Aorta (tissue), 5 donors: ENCODE measurements at regions not wholly inside any gene's neighbourhood (a gene's known extent, or its start where the extent isn't known, plus 50 kb on each side); places are given as distances from the start of the nearest gene placed in this dataset.

ENCODE experiments used
- ATAC-seq: fragments of 200-7000 bp; cut with Tn5 transposase; one replicate; pipeline ENCODE4 v1.9.1; 2022; ENCODE audit warnings: moderate library complexity; ENCODE audit not compliant: low FRiP score
- DNase-seq, 2 donors: peaks; one replicate each; pipeline ENCODE4 v3.0.0-alpha.2; 2020
- H3K27ac ChIP-seq, 2 donors: one replicate each; pipeline ENCODE4 v1.5.1; 2013; ENCODE audit warnings: low read length in 2 of 2, mild to moderate bottlenecking in 2 of 2, moderate library complexity in 2 of 2, control low read depth in 1 of 2, inconsistent platforms in 1 of 2, low read depth in 1 of 2
- H3K27me3 ChIP-seq, 2 donors: one replicate each; pipeline ENCODE4 v1.6.1; 2013; ENCODE audit warnings: control low read depth in 1 of 2, low read length in 1 of 2, mild to moderate bottlenecking in 1 of 2, moderate library complexity in 1 of 2; ENCODE audit not compliant: insufficient read depth in 2 of 2, control insufficient read depth in 1 of 2
- H3K36me3 ChIP-seq, 2 donors: one replicate each; pipeline ENCODE4 v1.6.1; 2013; ENCODE audit warnings: control low read depth in 1 of 2, low read length in 1 of 2, mild to moderate bottlenecking in 1 of 2; ENCODE audit not compliant: insufficient read depth in 2 of 2, control insufficient read depth in 1 of 2
- H3K4me1 ChIP-seq, 2 donors: one replicate each; pipeline ENCODE4 v1.6.1; 2013; ENCODE audit warnings: low read length in 2 of 2, control low read depth in 1 of 2, mild to moderate bottlenecking in 1 of 2, moderate library complexity in 1 of 2; ENCODE audit not compliant: insufficient read depth in 2 of 2, control insufficient read depth in 1 of 2
- H3K4me3 ChIP-seq, 2 donors: one replicate each; pipeline ENCODE4 v1.5.1; 2013; ENCODE audit warnings: low read length in 2 of 2, control low read depth in 1 of 2, mild to moderate bottlenecking in 1 of 2
- H3K9me3 ChIP-seq: one replicate; pipeline ENCODE4 v1.6.1; 2013; ENCODE audit warnings: mild to moderate bottlenecking, low read length; ENCODE audit not compliant: control insufficient read depth
- WGBS, 2 donors: extraction: QIAGEN DNeasy Blood & Tissue Kit; methylation state at CpG; one replicate each; pipeline ENCODE4 v1.1.7; 2013; 5-methylcytosine and 5-hydroxymethylcytosine counted together
- intact Hi-C, 2 donors: fragments of 100-400 bp; cut with DNase I; formaldehyde crosslinking; loops; one replicate each; pipeline versions ENCODE4 v1.14.2 to v1.15.0; 2022
- donor health status: healthy with polysubstance abuse.
- donor health status: Bipolar disorder and iron deficiency.
- donor health status: DM: no; HTN: no; CAD: no.
- donor health status: DM: no; HTN: no; CAD: no.
- donor health status: DM: yes; HTN: yes; CAD: no.

- DNase-seq (no peak), ATAC-seq (no peak)
- no peaks in the 10 kb centered on the region for H3K27me3 ChIP-seq
- 91 to 93% methylated on average over 1 of the region's 1 CpG for WGBS, 2 donors
- no peaks in the 10 kb centered on the region for H3K9me3 ChIP-seq
- no peaks in the 10 kb centered on the region for H3K4me1 ChIP-seq
- no peaks in the 10 kb centered on the region for H3K36me3 ChIP-seq
- H3K27ac ChIP-seq, result no peak overlapping the region
- intact Hi-C loops, result no loop called here
- no peak overlapping the region for H3K4me3 ChIP-seq
Observed at GRCh38 chr3:117255736-117256135, 546.2 kb downstream of the TUSC7 start.

GRCh38 chr3:117261983-117262421, 552.4 kb downstream of the TUSC7 start:
- no peaks in the 10 kb centered on the region for H3K4me1 ChIP-seq
- 37 to 89% methylated on average over 2 of the region's 2 CpGs for WGBS, 2 donors
- no peak overlapping the region for H3K4me3 ChIP-seq
- H3K9me3 ChIP-seq, result no peaks in the 10 kb centered on the region
- H3K27ac ChIP-seq, result no peak overlapping the region
- DNase-seq, result no peak
- intact Hi-C loops, result no loop called here
- ATAC-seq, result no peak
- no peaks in the 10 kb centered on the region for H3K36me3 ChIP-seq
- H3K27me3 ChIP-seq, result no peaks in the 10 kb centered on the region

- DNase-seq (no peak), ATAC-seq (no peak)
- intact Hi-C loops, result no loop called here
- Histone ChIP-seq H3K27me3 (no peaks in the 10 kb centered on the region), H3K27ac (no peak overlapping the region), H3K4me3 (no peak overlapping the region), H3K4me1 (no peaks in the 10 kb centered on the region), H3K9me3 (no peaks in the 10 kb centered on the region), H3K36me3 (no peaks in the 10 kb centered on the region)
- WGBS, 2 donors, result 85 to 88% methylated on average over 3 of the region's 3 CpGs
Observed at GRCh38 chr3:117263270-117263669, 553.7 kb downstream of the TUSC7 start.

- WGBS, 2 donors, result 72 to 87% methylated on average over 1 of the region's 1 CpG
- Histone ChIP-seq H3K4me3 (no peak overlapping the region), H3K27ac (no peak overlapping the region), H3K9me3 (no peaks in the 10 kb centered on the region), H3K36me3 (no peaks in the 10 kb centered on the region), H3K4me1 (no peaks in the 10 kb centered on the region), H3K27me3 (no peaks in the 10 kb centered on the region)
- intact Hi-C loops, result no loop called here
- DNase-seq, result no peak
- ATAC-seq, result no peak
Observed at GRCh38 chr3:117263745-117264144, 554.2 kb downstream of the TUSC7 start.

GRCh38 chr3:117264204-117264994, 554.8 kb downstream of the TUSC7 start:
- Histone ChIP-seq H3K36me3 (no peaks in the 10 kb centered on the region), H3K4me3 (no peak overlapping the region), H3K27me3 (no peaks in the 10 kb centered on the region), H3K4me1 (no peaks in the 10 kb centered on the region), H3K27ac (no peak overlapping the region), H3K9me3 (no peaks in the 10 kb centered on the region)
- intact Hi-C loops, result no loop called here
- no peak for ATAC-seq
- no peak for DNase-seq
- WGBS, 2 donors, result 76% methylated on average over 2 of the region's 2 CpGs

- no peaks in the 10 kb centered on the region for H3K9me3 ChIP-seq
- no peak overlapping the region for H3K27ac ChIP-seq
- no peak for DNase-seq
- intact Hi-C loops, result no loop called here
- no peak overlapping the region for H3K4me3 ChIP-seq
- H3K27me3 ChIP-seq, result no peaks in the 10 kb centered on the region
- ATAC-seq, result no peak
- no peaks in the 10 kb centered on the region for H3K4me1 ChIP-seq
- no peaks in the 10 kb centered on the region for H3K36me3 ChIP-seq
Observed at GRCh38 chr3:117266806-117267205, 557.2 kb downstream of the TUSC7 start.

- intact Hi-C loops, result no loop called here
- ATAC-seq (no peak), DNase-seq (no peak)
- 80 to 84% methylated on average over 2 of the region's 2 CpGs for WGBS, 2 donors
- Histone ChIP-seq H3K4me1 (no peaks in the 10 kb centered on the region), H3K36me3 (no peaks in the 10 kb centered on the region), H3K9me3 (no peaks in the 10 kb centered on the region), H3K4me3 (no peak overlapping the region), H3K27ac (no peak overlapping the region), H3K27me3 (no peaks in the 10 kb centered on the region)
Observed at GRCh38 chr3:117268318-117268717, 558.7 kb downstream of the TUSC7 start.

- 71 to 80% methylated on average over 2 of the region's 2 CpGs for WGBS, 2 donors
- ATAC-seq, result no peak
- Histone ChIP-seq H3K36me3 (no peaks in the 10 kb centered on the region), H3K4me3 (no peak overlapping the region), H3K4me1 (no peaks in the 10 kb centered on the region), H3K27ac (no peak overlapping the region), H3K27me3 (no peaks in the 10 kb centered on the region), H3K9me3 (no peaks in the 10 kb centered on the region)
- no peak for DNase-seq
- intact Hi-C loops, result no loop called here
Observed at GRCh38 chr3:117272274-117272673, 562.7 kb downstream of the TUSC7 start.

- intact Hi-C loops, result no loop called here
- H3K27me3 ChIP-seq, result no peaks in the 10 kb centered on the region
- H3K4me3 ChIP-seq, result no peak overlapping the region
- H3K4me1 ChIP-seq, result no peaks in the 10 kb centered on the region
- ATAC-seq, result no peak
- H3K36me3 ChIP-seq, result no peaks in the 10 kb centered on the region
- H3K9me3 ChIP-seq, result no peaks in the 10 kb centered on the region
- 63 to 68% methylated on average over 5 of the region's 5 CpGs for WGBS, 2 donors
- no peak for DNase-seq
- no peak overlapping the region for H3K27ac ChIP-seq
Observed at GRCh38 chr3:117272876-117273523, 563.4 kb downstream of the TUSC7 start.
